ENCODE measurements at regions not wholly inside any gene's neighbourhood (a gene's known extent, or its start where the extent isn't known, plus 50 kb on each side); places are given as distances from the start of the nearest gene placed in this dataset.

DNA sequence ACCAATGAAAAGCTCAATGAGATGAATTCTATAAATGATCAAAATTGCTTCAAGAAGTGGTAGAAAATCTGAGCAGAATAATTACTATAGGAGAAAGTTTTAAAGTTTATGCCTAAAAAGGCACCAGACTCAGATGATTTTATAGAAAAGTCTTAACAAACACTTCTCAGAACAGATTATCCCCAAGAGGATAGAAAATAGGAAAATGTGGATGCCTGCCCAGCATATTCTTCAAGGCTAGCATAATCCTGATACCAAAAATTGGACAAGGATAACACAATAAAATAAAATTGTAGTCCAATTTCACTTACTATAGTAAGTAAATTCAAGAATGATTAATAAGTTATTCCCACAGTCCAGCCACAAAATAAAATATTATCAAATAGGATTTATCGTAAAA, 397.0 kb downstream of the NR2F1-AS1 start:
- no CpG with 5 or more reads among the region's 1 CpG for WGBS (ENCODE audit: insufficient coverage)
- no peaks in the 10 kb centered on the region for H3K4me1 ChIP-seq (ENCODE audit: control insufficient read depth in 2 of 2, insufficient read depth in 2 of 2, low read length in 2 of 2)
- no peak overlapping the region for H3K27ac ChIP-seq (ENCODE audit: low read length in 2 of 2)
- no peaks in the 10 kb centered on the region for H3K4me1 Mint-ChIP-seq
- no peak overlapping the region for H3K9ac ChIP-seq (ENCODE audit: low read length)
- DNase-seq, result no peak
- H3K9me3 ChIP-seq (ENCODE audit: control extremely low read depth in 1 of 3, control insufficient read depth in 2 of 3, insufficient read depth in 1 of 3, low read length in 2 of 3), result no peaks in the 10 kb centered on the region
- no peaks in the 10 kb centered on the region for H3K36me3 ChIP-seq (replicated peaks in 1 of 2; ENCODE audit: control extremely low read depth in 1 of 2, control insufficient read depth in 1 of 2, extremely low read depth in 1 of 2, insufficient read depth in 2 of 2, low read length in 1 of 2)
- H3K27ac Mint-ChIP-seq, result no peak overlapping the region
- H3K27me3 ChIP-seq (replicated peaks in 1 of 4; ENCODE audit: control extremely low read depth in 1 of 4, control insufficient read depth in 3 of 4, insufficient read depth in 4 of 4, low read length in 3 of 4), result no peaks in the 10 kb centered on the region
- H3K9me3 Mint-ChIP-seq (ENCODE audit: insufficient read depth), result no peaks in the 10 kb centered on the region
- intact Hi-C loops (cut with micrococcal nuclease), result no loop called here
- H2AFZ ChIP-seq (ENCODE audit: insufficient read depth, low read depth, low read length, poor library complexity, severe bottlenecking), result no peak overlapping the region
- ATAC-seq (ENCODE audit: low read depth), result no peak
- H3K4me3 ChIP-seq (ENCODE audit: control extremely low read depth in 1 of 5, extremely low read depth in 1 of 5, insufficient read depth in 1 of 5, low read depth in 2 of 5, low read length in 4 of 5), result no peak overlapping the region
- CTCF ChIA-PET, result no interaction called here
- H3K79me2 ChIP-seq (ENCODE audit: control insufficient read depth, insufficient read depth, low read length), result no peaks in the 10 kb centered on the region
- no peaks in the 10 kb centered on the region for H3K27me3 Mint-ChIP-seq
- no peak overlapping the region for H3K4me3 Mint-ChIP-seq
- POLR2A ChIA-PET, result no interaction called here
- H4K20me1 ChIP-seq (ENCODE audit: control insufficient read depth, insufficient read depth, low read length, poor library complexity, severe bottlenecking), result no peaks in the 10 kb centered on the region
- no peak overlapping the region for H3K4me2 ChIP-seq (replicated peaks; ENCODE audit: low read depth, low read length, poor library complexity, severe bottlenecking)
- TF ChIP-seq, protein P1, sequence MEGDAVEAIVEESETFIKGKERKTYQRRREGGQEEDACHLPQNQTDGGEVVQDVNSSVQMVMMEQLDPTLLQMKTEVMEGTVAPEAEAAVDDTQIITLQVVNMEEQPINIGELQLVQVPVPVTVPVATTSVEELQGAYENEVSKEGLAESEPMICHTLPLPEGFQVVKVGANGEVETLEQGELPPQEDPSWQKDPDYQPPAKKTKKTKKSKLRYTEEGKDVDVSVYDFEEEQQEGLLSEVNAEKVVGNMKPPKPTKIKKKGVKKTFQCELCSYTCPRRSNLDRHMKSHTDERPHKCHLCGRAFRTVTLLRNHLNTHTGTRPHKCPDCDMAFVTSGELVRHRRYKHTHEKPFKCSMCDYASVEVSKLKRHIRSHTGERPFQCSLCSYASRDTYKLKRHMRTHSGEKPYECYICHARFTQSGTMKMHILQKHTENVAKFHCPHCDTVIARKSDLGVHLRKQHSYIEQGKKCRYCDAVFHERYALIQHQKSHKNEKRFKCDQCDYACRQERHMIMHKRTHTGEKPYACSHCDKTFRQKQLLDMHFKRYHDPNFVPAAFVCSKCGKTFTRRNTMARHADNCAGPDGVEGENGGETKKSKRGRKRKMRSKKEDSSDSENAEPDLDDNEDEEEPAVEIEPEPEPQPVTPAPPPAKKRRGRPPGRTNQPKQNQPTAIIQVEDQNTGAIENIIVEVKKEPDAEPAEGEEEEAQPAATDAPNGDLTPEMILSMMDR (IDR thresholded peaks at IDR 0.05), result no peak
- no peak for TF ChIP-seq EZH2 (IDR thresholded peaks at IDR 0.05; ENCODE audit: borderline replicate concordance, insufficient read depth, low read depth, low read length, poor library complexity, severe bottlenecking)

DNA sequence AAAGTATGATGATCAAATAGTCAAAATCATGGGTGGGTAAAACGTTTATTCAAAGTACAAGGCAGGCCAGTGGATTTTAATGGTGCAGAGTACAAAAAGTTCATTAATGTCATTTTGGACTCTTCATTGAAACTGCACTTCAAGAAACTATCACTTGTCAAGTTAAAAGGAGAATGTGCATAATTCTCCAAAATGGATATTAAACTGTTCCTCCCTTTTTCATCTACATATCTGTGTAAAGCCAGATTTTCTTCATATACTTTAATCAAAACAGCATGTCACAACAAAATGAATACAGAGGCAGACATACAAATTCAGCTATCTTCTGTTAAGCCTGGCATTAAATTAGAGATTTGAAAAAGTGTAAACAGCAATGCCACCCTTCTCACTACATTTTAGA, 401.6 kb downstream of the NR2F1-AS1 start:
- POLR2A ChIA-PET, result no interaction called here
- Histone ChIP-seq H3K4me1 (ENCODE audit: control insufficient read depth in 2 of 2, insufficient read depth in 2 of 2, low read length in 2 of 2) (no peaks in the 10 kb centered on the region), H3K36me3 (replicated peaks in 1 of 2; ENCODE audit: control extremely low read depth in 1 of 2, control insufficient read depth in 1 of 2, extremely low read depth in 1 of 2, insufficient read depth in 2 of 2, low read length in 1 of 2) (no peaks in the 10 kb centered on the region), H3K27ac (ENCODE audit: low read length in 2 of 2) (no peak overlapping the region), H3K27me3 (replicated peaks in 1 of 4; ENCODE audit: control extremely low read depth in 1 of 4, control insufficient read depth in 3 of 4, insufficient read depth in 4 of 4, low read length in 3 of 4) (no peaks in the 10 kb centered on the region), H3K79me2 (ENCODE audit: control insufficient read depth, insufficient read depth, low read length) (no peaks in the 10 kb centered on the region), H4K20me1 (ENCODE audit: control insufficient read depth, insufficient read depth, low read length, poor library complexity, severe bottlenecking) (no peaks in the 10 kb centered on the region), H3K4me2 (replicated peaks; ENCODE audit: low read depth, low read length, poor library complexity, severe bottlenecking) (no peak overlapping the region), H2AFZ (ENCODE audit: insufficient read depth, low read depth, low read length, poor library complexity, severe bottlenecking) (no peak overlapping the region), H3K9ac (ENCODE audit: low read length) (no peak overlapping the region), H3K4me3 (ENCODE audit: control extremely low read depth in 1 of 5, extremely low read depth in 1 of 5, insufficient read depth in 1 of 5, low read depth in 2 of 5, low read length in 4 of 5) (no peak overlapping the region), H3K9me3 (ENCODE audit: control extremely low read depth in 1 of 3, control insufficient read depth in 2 of 3, insufficient read depth in 1 of 3, low read length in 2 of 3) (no peaks in the 10 kb centered on the region)
- no peak overlapping the region for H3K4me3 Mint-ChIP-seq
- no peaks in the 10 kb centered on the region for H3K9me3 Mint-ChIP-seq (ENCODE audit: insufficient read depth)
- CTCF ChIA-PET, result no interaction called here
- ATAC-seq (ENCODE audit: low read depth), result no peak
- no peak overlapping the region for H3K27ac Mint-ChIP-seq
- no peak for TF ChIP-seq EZH2 (IDR thresholded peaks at IDR 0.05; ENCODE audit: borderline replicate concordance, insufficient read depth, low read depth, low read length, poor library complexity, severe bottlenecking)
- TF ChIP-seq, protein P1 (IDR thresholded peaks at IDR 0.05), result no peak
- no peaks in the 10 kb centered on the region for H3K27me3 Mint-ChIP-seq
- no peaks in the 10 kb centered on the region for H3K4me1 Mint-ChIP-seq
- no CpG with 5 or more reads among the region's 1 CpG for WGBS (ENCODE audit: insufficient coverage)
- DNase-seq, result no peak
- intact Hi-C loops (cut with micrococcal nuclease), result no loop called here

Measured in B cell (primary cell).